ENCODE measurements at regions not wholly inside any gene's neighbourhood (a gene's known extent, or its start where the extent isn't known, plus 50 kb on each side); places are given as distances from the start of the nearest gene placed in this dataset.

- H3K4me3 ChIP-seq (ENCODE audit: extremely low read depth in 1 of 4, insufficient read depth in 2 of 4, low read depth in 3 of 4, low read length in 4 of 4): peak overlapping the region in 1 of 4 experiments; percentile 26; a peak in 1 of 8 replicates
- H3K14ac ChIP-seq (ENCODE audit: insufficient read length): no peak overlapping the region
- H3K23me2 ChIP-seq (ENCODE audit: low read depth, low read length): no peaks in the 10 kb centered on the region
- no peak overlapping the region for H3K56ac ChIP-seq (replicated peaks; ENCODE audit: insufficient read length, low read depth, low read length)
- no peak overlapping the region for H4K5ac ChIP-seq (ENCODE audit: insufficient read length, low read depth, low read length)
- no peak overlapping the region for H2BK15ac ChIP-seq (ENCODE audit: low read length)
- peak overlapping the region; percentile 2 for H2BK120ac ChIP-seq (replicated peaks; ENCODE audit: low read depth, low read length)
- H3K4me1 ChIP-seq (replicated peaks in 1 of 4; ENCODE audit: control insufficient read depth in 3 of 4, insufficient read depth in 4 of 4, low read length in 3 of 4): peaks cover 2 to 5% (median 3%) of the 10 kb centered on the region in 4 experiments; a peak in 4 of 7 replicates
- DNase-seq (ENCODE audit: low read depth in 1 of 2, low spot score in 2 of 2) (no peak), FAIRE-seq (no peak)
- no peak overlapping the region for H2AK5ac ChIP-seq (ENCODE audit: low read depth, low read length)
- H3K36me3 ChIP-seq (ENCODE audit: control insufficient read depth in 2 of 4, insufficient read depth in 4 of 4, low read length in 3 of 4): no peaks in the 10 kb centered on the region
- peak overlapping the region; percentile 5 to 19; a peak in 1 of 4 replicates for H3K4me2 ChIP-seq (ENCODE audit: insufficient read depth in 1 of 2, low read depth in 2 of 2, low read length in 2 of 2)
- H2BK5ac ChIP-seq (ENCODE audit: low read depth, low read length): no peak overlapping the region
- H3K79me1 ChIP-seq (ENCODE audit: low read depth, low read length): no peaks in the 10 kb centered on the region
- H4K8ac ChIP-seq (ENCODE audit: extremely low read depth, insufficient read depth, low read length): no peak overlapping the region
- TF ChIP-seq BCL11A (IDR thresholded peaks at IDR 0.05; ENCODE audit: low read depth in 2 of 2, low read length in 2 of 2) (no peak), KDM4A (IDR thresholded peaks at IDR 0.05; ENCODE audit: low read depth, low read length, severe bottlenecking) (no peak), CTBP2 (IDR thresholded peaks at IDR 0.05; ENCODE audit: borderline replicate concordance, insufficient read depth, insufficient read length, low read length) (no peak), CTCF (IDR thresholded peaks at IDR 0.05; ENCODE audit: control extremely low read depth in 1 of 3, insufficient read depth in 1 of 3, low read depth in 1 of 3, low read length in 3 of 3) (no peak), TAF7 (optimal IDR thresholded peaks at IDR 0.05; ENCODE audit: borderline replicate concordance, low read depth, low read length) (no peak), CHD2 (IDR thresholded peaks at IDR 0.05; ENCODE audit: low read length) (no peak)
- H3K4ac ChIP-seq (replicated peaks; ENCODE audit: insufficient read length, low read depth, low read length): no peak overlapping the region
- no peak overlapping the region for H3K27ac ChIP-seq (ENCODE audit: low read depth, low read length)
- no peak overlapping the region for H3K9ac ChIP-seq (replicated peaks in 1 of 4; ENCODE audit: extremely low read depth in 1 of 4, low read depth in 3 of 4, low read length in 3 of 4)
- H2BK12ac ChIP-seq (ENCODE audit: low read depth, low read length): no peak overlapping the region
- H4K20me1 ChIP-seq (replicated peaks in 1 of 2; ENCODE audit: control insufficient read depth in 1 of 2, insufficient read depth in 2 of 2, low read length in 2 of 2): no peaks in the 10 kb centered on the region
- no peak overlapping the region; the same call in 1 of the 2 replicates for H2AFZ ChIP-seq (ENCODE audit: low read length)
- no peak overlapping the region for H4K91ac ChIP-seq (replicated peaks; ENCODE audit: insufficient read length, low read length)
- H3K27me3 ChIP-seq (replicated peaks in 1 of 4; ENCODE audit: control insufficient read depth in 3 of 4, extremely low read depth in 1 of 4, insufficient read depth in 3 of 4, low read length in 3 of 4): peaks cover 0 to 1% (median 0%) of the 10 kb centered on the region in 4 experiments; a peak in 1 of 7 replicates
- POLR2A ChIA-PET (ENCODE audit: partially characterized antibody): no interaction called here
- H3K79me2 ChIP-seq (ENCODE audit: control insufficient read depth in 1 of 2, insufficient read depth in 2 of 2, low read length in 2 of 2): no peaks in the 10 kb centered on the region
- H2BK20ac ChIP-seq (ENCODE audit: low read length): no peak overlapping the region
- H3K9me3 ChIP-seq (ENCODE audit: insufficient read depth in 2 of 2, low read depth in 1 of 2, low read length in 1 of 2): no peaks in the 10 kb centered on the region
- CTCF ChIA-PET (ENCODE audit: partially characterized antibody): interaction anchor here (2.1 kb wide), 1 partner anchor 91 kb away, joined by 4 read pairs; no protein-coding TSS in a partner anchor
- no peak overlapping the region for H3K23ac ChIP-seq (ENCODE audit: insufficient read length)
- no peak overlapping the region for H3K18ac ChIP-seq (ENCODE audit: extremely low read depth, low read length)
- 38% methylated on average over 4 of the region's 7 CpGs; no CpG with 5 or more reads in 1 of the 2 experiments for WGBS, 2 experiments (ENCODE audit: extremely low coverage in 1 of 2, insufficient coverage in 1 of 2, insufficient read length in 1 of 2, insufficient replicate concordance in 2 of 2, low coverage in 1 of 2, low lambda C conversion rate in 2 of 2, missing lambda C conversion rate in 1 of 2)
These were observed 331.8 kb downstream of the TMEM114 start for GRCh38 chr16:8258523-8258922.
